IPS-15b (cell line): ENCODE measurements at regions not wholly inside any gene's neighbourhood (a gene's known extent, or its start where the extent isn't known, plus 50 kb on each side); places are given as distances from the start of the nearest gene placed in this dataset.

ENCODE experiments used
- H3K27me3 ChIP-seq: one replicate; pipeline ENCODE4 v1.6.1; 2013; ENCODE audit warnings: low read length; ENCODE audit not compliant: control insufficient read depth, insufficient read depth
- H3K36me3 ChIP-seq: one replicate; pipeline ENCODE4 v1.6.1; 2013; ENCODE audit warnings: low read length; ENCODE audit not compliant: control insufficient read depth, insufficient read depth
- H3K4me1 ChIP-seq: one replicate; pipeline ENCODE4 v1.6.1; 2013; ENCODE audit warnings: mild to moderate bottlenecking, low read length; ENCODE audit not compliant: control insufficient read depth, insufficient read depth
- H3K4me3 ChIP-seq: one replicate; pipeline ENCODE4 v1.5.1; 2013; ENCODE audit warnings: low read depth, low read length
- H3K9ac ChIP-seq: one replicate; pipeline ENCODE4 v1.6.1; 2013; ENCODE audit warnings: low read depth, mild to moderate bottlenecking, low read length
- H3K9me3 ChIP-seq: one replicate; pipeline ENCODE4 v1.6.1; 2013; ENCODE audit warnings: mild to moderate bottlenecking, low read length; ENCODE audit not compliant: control insufficient read depth, insufficient read depth

- no peaks in the 10 kb centered on the region for H3K27me3 ChIP-seq
- no peaks in the 10 kb centered on the region for H3K4me1 ChIP-seq
- no peak overlapping the region for H3K9ac ChIP-seq
- H3K4me3 ChIP-seq = no peak overlapping the region
- H3K9me3 ChIP-seq = no peaks in the 10 kb centered on the region
- no peaks in the 10 kb centered on the region for H3K36me3 ChIP-seq
These were observed 224.2 kb upstream of the PWP1 start for GRCh38 chr12:107461222-107461975.

DNA sequence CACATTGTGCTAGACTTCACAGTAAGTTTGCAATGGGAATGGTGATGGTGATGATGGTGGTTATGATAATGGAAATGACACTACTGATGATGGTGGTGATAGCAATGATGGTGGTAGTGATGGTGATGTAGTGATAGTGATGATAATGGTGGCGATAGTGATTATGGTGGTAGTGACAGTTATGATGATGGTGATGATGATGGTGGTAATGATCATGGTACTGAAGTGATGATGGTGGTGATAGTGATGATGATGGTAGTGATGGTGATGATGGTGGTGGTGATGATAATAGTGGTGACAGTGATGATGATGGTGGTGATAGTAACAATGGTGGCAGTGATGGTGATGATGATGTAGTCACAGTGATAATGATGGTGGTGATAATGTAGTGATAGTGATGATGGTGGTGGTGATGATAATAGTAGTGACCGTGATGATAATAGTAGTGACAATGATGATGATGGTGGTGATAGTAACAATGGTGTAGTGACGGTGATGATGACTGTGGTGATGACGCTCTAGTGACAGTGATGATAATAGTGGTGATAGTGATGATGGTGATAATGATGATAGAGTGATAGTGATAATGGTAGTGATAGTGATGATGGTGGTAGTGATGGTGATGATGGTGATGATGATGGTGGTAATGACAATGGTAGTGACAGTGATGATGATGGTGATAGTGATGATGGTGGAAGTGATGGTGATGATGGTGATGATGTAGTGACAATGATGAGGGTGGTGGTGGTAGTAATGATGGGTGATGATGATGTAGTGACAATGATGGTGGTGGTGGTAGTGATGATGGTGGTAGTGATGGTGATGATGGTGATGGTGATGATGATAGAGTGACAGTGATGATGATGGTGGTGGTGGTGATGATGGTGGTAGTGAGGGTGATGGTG, 222.9 kb upstream of the PWP1 start:
- Histone ChIP-seq H3K4me3 (no peak overlapping the region), H3K4me1 (no peaks in the 10 kb centered on the region), H3K36me3 (no peaks in the 10 kb centered on the region), H3K9ac (no peak overlapping the region), H3K27me3 (no peaks in the 10 kb centered on the region), H3K9me3 (no peaks in the 10 kb centered on the region)

GRCh38 chr12:107464644-107465043, 221.0 kb upstream of the PWP1 start:
- H3K4me3 ChIP-seq = no peak overlapping the region
- H3K9me3 ChIP-seq = no peaks in the 10 kb centered on the region
- no peaks in the 10 kb centered on the region for H3K36me3 ChIP-seq
- H3K4me1 ChIP-seq = no peaks in the 10 kb centered on the region
- no peaks in the 10 kb centered on the region for H3K27me3 ChIP-seq
- H3K9ac ChIP-seq = no peak overlapping the region

- H3K9ac ChIP-seq = no peak overlapping the region
- no peaks in the 10 kb centered on the region for H3K9me3 ChIP-seq
- no peaks in the 10 kb centered on the region for H3K4me1 ChIP-seq
- no peaks in the 10 kb centered on the region for H3K27me3 ChIP-seq
- H3K36me3 ChIP-seq = no peaks in the 10 kb centered on the region
- no peak overlapping the region for H3K4me3 ChIP-seq
These were observed 220.0 kb upstream of the PWP1 start for GRCh38 chr12:107465625-107466024.

GRCh38 chr12:107467716-107468115, 217.9 kb upstream of the PWP1 start:
- no peak overlapping the region for H3K4me3 ChIP-seq

DNA sequence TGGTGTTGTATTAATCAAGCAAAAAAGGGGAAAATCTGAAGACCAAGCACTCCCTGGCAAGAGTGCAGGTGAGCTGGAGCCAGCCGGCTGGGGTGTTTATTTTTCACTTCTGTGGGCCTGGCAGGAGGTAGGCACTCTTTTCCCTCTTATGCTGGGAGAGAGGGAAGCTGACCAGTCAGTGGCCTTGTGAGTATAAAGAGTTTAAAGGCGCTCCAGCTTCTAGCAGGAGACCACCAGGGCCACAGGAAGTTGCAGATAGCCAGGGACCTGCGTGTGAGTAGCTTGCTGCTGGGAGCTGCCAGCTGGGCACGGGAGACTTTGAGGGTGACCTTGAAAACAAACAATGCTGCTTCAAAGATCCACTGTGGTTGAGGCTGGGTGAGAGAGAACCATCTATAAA, 217.4 kb upstream of the PWP1 start:
- no peaks in the 10 kb centered on the region for H3K9me3 ChIP-seq
- no peaks in the 10 kb centered on the region for H3K36me3 ChIP-seq
- no peaks in the 10 kb centered on the region for H3K27me3 ChIP-seq
- H3K4me1 ChIP-seq = no peaks in the 10 kb centered on the region
- H3K9ac ChIP-seq = no peak overlapping the region
- no peak overlapping the region for H3K4me3 ChIP-seq

More at GRCh38 chr12:107467716-107468115, 217.9 kb upstream of the PWP1 start:
- H3K27me3 ChIP-seq = no peaks in the 10 kb centered on the region
- H3K4me1 ChIP-seq = no peaks in the 10 kb centered on the region
- no peaks in the 10 kb centered on the region for H3K36me3 ChIP-seq
- no peak overlapping the region for H3K9ac ChIP-seq
- no peaks in the 10 kb centered on the region for H3K9me3 ChIP-seq

GRCh38 chr12:107469011-107469410, 216.6 kb upstream of the PWP1 start:
- no peak overlapping the region for H3K4me3 ChIP-seq
- H3K9ac ChIP-seq = no peak overlapping the region
- H3K27me3 ChIP-seq = no peaks in the 10 kb centered on the region
- no peaks in the 10 kb centered on the region for H3K9me3 ChIP-seq
- no peaks in the 10 kb centered on the region for H3K4me1 ChIP-seq
- H3K36me3 ChIP-seq = no peaks in the 10 kb centered on the region

- Histone ChIP-seq H3K4me1 (no peaks in the 10 kb centered on the region), H3K4me3 (no peak overlapping the region), H3K36me3 (no peaks in the 10 kb centered on the region), H3K27me3 (no peaks in the 10 kb centered on the region), H3K9me3 (no peaks in the 10 kb centered on the region), H3K9ac (no peak overlapping the region)
These were observed 215.0 kb upstream of the PWP1 start for GRCh38 chr12:107470645-107471044.

DNA sequence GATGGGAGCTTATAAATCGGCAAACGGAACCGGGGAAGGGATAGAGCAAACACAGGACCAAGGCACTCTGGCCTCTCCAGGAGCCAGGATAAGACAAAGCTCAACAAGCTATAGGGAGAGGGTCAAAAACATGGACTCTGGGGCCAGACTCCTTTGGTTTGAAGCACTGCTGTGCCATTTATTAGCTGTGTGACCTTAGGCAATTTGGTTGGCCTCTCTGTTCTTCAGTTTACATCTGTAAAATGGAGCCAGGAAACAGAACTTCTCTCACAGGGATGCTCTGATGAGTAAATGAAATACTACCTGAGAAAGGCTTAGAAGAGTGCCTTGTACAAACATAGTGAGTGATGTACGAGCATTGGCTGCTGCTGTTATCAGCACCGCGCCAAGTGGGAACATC, 213.3 kb upstream of the PWP1 start:
- H3K9ac ChIP-seq = no peak overlapping the region

DNA sequence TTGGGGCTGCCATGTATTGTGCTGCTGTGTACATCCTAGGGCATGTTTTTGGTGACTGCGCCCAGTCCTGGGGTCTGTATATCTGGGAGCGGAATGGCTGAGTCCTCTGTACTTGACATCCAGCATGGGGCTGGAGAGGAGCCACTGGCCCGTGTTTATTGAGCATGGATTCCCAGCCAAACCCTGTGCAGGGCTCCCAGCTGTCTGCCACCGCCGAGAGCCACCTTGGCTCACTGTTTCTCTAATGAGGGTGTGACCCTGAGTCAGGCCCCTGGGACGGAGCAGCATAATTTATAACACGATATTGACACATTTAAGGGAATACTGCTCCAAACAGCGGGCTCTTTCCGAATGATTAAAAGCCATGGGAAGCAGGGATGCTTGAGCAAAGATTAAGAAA, 211.5 kb upstream of the PWP1 start:
- Histone ChIP-seq H3K36me3 (no peaks in the 10 kb centered on the region), H3K9ac (no peak overlapping the region), H3K4me1 (no peaks in the 10 kb centered on the region), H3K27me3 (no peaks in the 10 kb centered on the region), H3K4me3 (no peak overlapping the region), H3K9me3 (no peaks in the 10 kb centered on the region)

More for the DNA sequence above, 213.3 kb upstream of the PWP1 start:
- H3K4me1 ChIP-seq = no peaks in the 10 kb centered on the region
- H3K27me3 ChIP-seq = no peaks in the 10 kb centered on the region
- H3K4me3 ChIP-seq = no peak overlapping the region
- H3K9me3 ChIP-seq = no peaks in the 10 kb centered on the region
- no peaks in the 10 kb centered on the region for H3K36me3 ChIP-seq

- no peaks in the 10 kb centered on the region for H3K36me3 ChIP-seq
- no peaks in the 10 kb centered on the region for H3K9me3 ChIP-seq
- H3K27me3 ChIP-seq = no peaks in the 10 kb centered on the region
- H3K4me3 ChIP-seq = no peak overlapping the region
- H3K9ac ChIP-seq = no peak overlapping the region
- H3K4me1 ChIP-seq = no peaks in the 10 kb centered on the region
These were observed 210.7 kb upstream of the PWP1 start for GRCh38 chr12:107474639-107475539.
